Panc1 (cell line): ENCODE measurements at regions not wholly inside any gene's neighbourhood (a gene's known extent, or its start where the extent isn't known, plus 50 kb on each side); places are given as distances from the start of the nearest gene placed in this dataset.

ENCODE experiments used
- ATAC-seq: fragments of 200-7000 bp; cut with Tn5 transposase; 2 replicates; pipeline ENCODE4 v1.9.1; 2020; ENCODE audit warnings: mild to moderate bottlenecking, moderate library complexity
- BruUV-seq: library from RNA; stranded (reverse); fragments of 400-500 nt; replicated peaks from 2 replicates; lab custom pipeline; 2021; lab: Mats Ljungman, UMichigan
- CTCF ChIA-PET: fragments of 300-600 bp; sonication (Branson Sonifier 250); formaldehyde crosslinking; loops from one replicate; lab custom pipeline; 2022; ENCODE audit warnings: antibody characterized with exemption; lab: Charles Lee
- POLR2A ChIA-PET: fragments of 300-600 bp; sonication (Branson Sonifier 250); formaldehyde crosslinking; loops from one replicate; lab custom pipeline; 2022; ENCODE audit warnings: antibody characterized with exemption; lab: Charles Lee
- DNase-seq: peaks from one replicate; pipeline ENCODE4 v3.0.0-alpha.2; 2010; ENCODE audit warnings: low read depth, low spot score
- H3K27ac ChIP-seq: 2 replicates; pipeline ENCODE4 v1.5.1; 2011; ENCODE audit warnings: mild to moderate bottlenecking, low read length, inconsistent platforms
- H3K27me3 ChIP-seq: fragments of 200-500 bp; sonication (Bioruptor generic); 2 replicates; pipeline ENCODE4 v1.6.0; 2014; ENCODE audit warnings: low read length, inconsistent platforms; ENCODE audit not compliant: control insufficient read depth, insufficient read depth
- H3K36me3 ChIP-seq: fragments of 200-500 bp; sonication (Bioruptor generic); 2 replicates; pipeline ENCODE4 v1.5.1; 2014; ENCODE audit warnings: inconsistent platforms, mild to moderate bottlenecking, low read length, moderate library complexity; ENCODE audit not compliant: control insufficient read depth, insufficient read depth
- H3K4me1 ChIP-seq: 2 replicates; pipeline ENCODE4 v1.5.1; 2011; ENCODE audit warnings: inconsistent platforms, mild to moderate bottlenecking, low read length, moderate library complexity; ENCODE audit not compliant: control insufficient read depth, insufficient read depth
- H3K4me3 ChIP-seq, 2 experiments: 2 replicates each; pipeline ENCODE4 v1.5.1; 2011 to 2012; ENCODE audit warnings: low read depth in 2 of 2, low read length in 2 of 2, mild to moderate bottlenecking in 2 of 2, inconsistent platforms in 1 of 2, moderate library complexity in 1 of 2
- H3K9me3 ChIP-seq: fragments of 200-500 bp; sonication (Bioruptor generic); 2 replicates; pipeline ENCODE4 v1.5.1; 2014; ENCODE audit warnings: low read depth, mild to moderate bottlenecking, inconsistent platforms, low read length, moderate library complexity; ENCODE audit not compliant: control insufficient read depth, insufficient read depth
- POLR2AphosphoS5 ChIP-seq: IDR thresholded peaks from 2 replicates; pipeline ENCODE4 v1.6.1; 2012; ENCODE audit warnings: mild to moderate bottlenecking, low read depth, low read length, moderate library complexity
- SIN3A ChIP-seq: IDR thresholded peaks from 2 replicates; pipeline ENCODE4 v1.6.1; 2012; ENCODE audit warnings: low read depth, mild to moderate bottlenecking, low read length, moderate library complexity, borderline replicate concordance; ENCODE audit not compliant: insufficient read depth
- TCF7L2 ChIP-seq: IDR thresholded peaks from 2 replicates; pipeline ENCODE4 v1.6.1; 2011; ENCODE audit warnings: mild to moderate bottlenecking, low read depth, low read length, inconsistent platforms
- in situ Hi-C: cut with HindIII; loops from 2 replicates; pipeline ENCODE4 v1.10.0; 2016; ENCODE audit warnings: low sequenced_read_pairs, low pct_unique_long_range_greater_than_20kb
- intact Hi-C: fragments of 100-400 bp; cut with micrococcal nuclease; formaldehyde crosslinking; loops from one replicate; pipeline ENCODE4 v1.10.0; 2022; ENCODE audit not compliant: unreplicated experiment
- TF ChIP-seq, protein P1 (sequence below): fragments of 450-650 bp; IDR thresholded peaks from 2 replicates; pipeline ENCODE4 v1.5.1; 2017; ENCODE audit warnings: mild to moderate bottlenecking
- TF ChIP-seq, protein P2 (sequence below), 2 experiments: IDR thresholded peaks; 2 replicates each; pipeline ENCODE4 v1.6.1; 2011 to 2012; ENCODE audit warnings: low read depth in 2 of 2, control low read depth in 1 of 2, low read length in 1 of 2, mild to moderate bottlenecking in 1 of 2, moderate library complexity in 1 of 2; ENCODE audit not compliant: insufficient read depth in 1 of 2

DNA sequence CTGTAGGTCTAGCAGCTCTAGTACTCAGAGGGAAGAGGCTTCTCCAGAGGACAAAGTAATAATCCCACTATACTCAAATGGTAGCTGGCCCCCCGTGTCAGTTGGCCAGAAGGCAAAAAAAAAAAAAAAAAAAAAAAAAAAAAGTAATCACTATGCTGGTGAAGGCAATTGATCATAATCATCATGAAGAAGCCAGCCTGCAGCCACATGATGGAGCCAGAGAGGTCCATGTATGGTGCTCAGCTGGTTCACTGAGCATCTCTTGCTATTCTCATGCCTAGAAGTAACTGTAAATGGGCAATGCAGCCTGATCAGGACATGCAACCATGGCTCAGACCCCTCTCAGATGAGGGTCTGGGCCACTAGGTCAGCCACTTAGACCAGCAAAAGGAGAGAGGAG, 378.8 kb downstream of the MED13L start:
- DNase-seq (no peak), ATAC-seq (no peak)
- H3K4me1 ChIP-seq = no peaks in the 10 kb centered on the region
- in situ Hi-C loops (no loop called here), intact Hi-C loops (no loop called here)
- H3K27ac ChIP-seq = no peak overlapping the region
- CTCF ChIA-PET = no interaction called here
- peaks cover 20% of the 10 kb centered on the region for H3K27me3 ChIP-seq
- TF ChIP-seq, protein P1, sequence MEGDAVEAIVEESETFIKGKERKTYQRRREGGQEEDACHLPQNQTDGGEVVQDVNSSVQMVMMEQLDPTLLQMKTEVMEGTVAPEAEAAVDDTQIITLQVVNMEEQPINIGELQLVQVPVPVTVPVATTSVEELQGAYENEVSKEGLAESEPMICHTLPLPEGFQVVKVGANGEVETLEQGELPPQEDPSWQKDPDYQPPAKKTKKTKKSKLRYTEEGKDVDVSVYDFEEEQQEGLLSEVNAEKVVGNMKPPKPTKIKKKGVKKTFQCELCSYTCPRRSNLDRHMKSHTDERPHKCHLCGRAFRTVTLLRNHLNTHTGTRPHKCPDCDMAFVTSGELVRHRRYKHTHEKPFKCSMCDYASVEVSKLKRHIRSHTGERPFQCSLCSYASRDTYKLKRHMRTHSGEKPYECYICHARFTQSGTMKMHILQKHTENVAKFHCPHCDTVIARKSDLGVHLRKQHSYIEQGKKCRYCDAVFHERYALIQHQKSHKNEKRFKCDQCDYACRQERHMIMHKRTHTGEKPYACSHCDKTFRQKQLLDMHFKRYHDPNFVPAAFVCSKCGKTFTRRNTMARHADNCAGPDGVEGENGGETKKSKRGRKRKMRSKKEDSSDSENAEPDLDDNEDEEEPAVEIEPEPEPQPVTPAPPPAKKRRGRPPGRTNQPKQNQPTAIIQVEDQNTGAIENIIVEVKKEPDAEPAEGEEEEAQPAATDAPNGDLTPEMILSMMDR = peak; percentile 40
- TF ChIP-seq POLR2AphosphoS5 = no peak
- no TSS peak for BruUV-seq
- no peaks in the 10 kb centered on the region for H3K9me3 ChIP-seq
- H3K36me3 ChIP-seq = no peaks in the 10 kb centered on the region
- POLR2A ChIA-PET = no interaction called here
- H3K4me3 ChIP-seq = no peak overlapping the region

DNA sequence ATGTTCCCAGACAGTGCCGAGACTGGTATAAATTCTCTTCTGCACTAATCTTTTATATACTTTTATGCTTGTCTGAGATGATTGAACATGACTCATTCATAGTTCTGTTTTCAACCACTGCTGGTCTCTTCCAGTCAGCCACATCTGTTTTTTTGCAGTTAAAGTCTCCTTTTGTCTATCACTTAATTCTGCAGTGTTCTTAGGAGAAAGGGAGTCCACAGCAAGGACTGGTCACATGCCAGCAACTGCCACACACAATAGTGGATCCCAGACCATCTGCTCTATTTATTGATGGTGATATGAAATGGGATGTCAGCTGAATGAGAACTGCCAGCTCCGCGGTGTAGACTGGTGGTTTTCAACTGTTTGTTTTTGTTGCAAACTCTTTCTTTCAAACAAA, 379.8 kb downstream of the MED13L start:
- peaks cover 23% of the 10 kb centered on the region for H3K27me3 ChIP-seq
- no TSS peak for BruUV-seq

More for the DNA sequence above, 379.8 kb downstream of the MED13L start:
- H3K36me3 ChIP-seq = no peaks in the 10 kb centered on the region
- no peak overlapping the region for H3K27ac ChIP-seq
- H3K4me3 ChIP-seq = no peak overlapping the region
- intact Hi-C loops = no loop called here
- no peaks in the 10 kb centered on the region for H3K4me1 ChIP-seq
- ChIA-PET POLR2A (no interaction called here), CTCF (no interaction called here)
- no peak for DNase-seq
- no peaks in the 10 kb centered on the region for H3K9me3 ChIP-seq
- no peak for TF ChIP-seq SIN3A
- TF ChIP-seq, protein P2, sequence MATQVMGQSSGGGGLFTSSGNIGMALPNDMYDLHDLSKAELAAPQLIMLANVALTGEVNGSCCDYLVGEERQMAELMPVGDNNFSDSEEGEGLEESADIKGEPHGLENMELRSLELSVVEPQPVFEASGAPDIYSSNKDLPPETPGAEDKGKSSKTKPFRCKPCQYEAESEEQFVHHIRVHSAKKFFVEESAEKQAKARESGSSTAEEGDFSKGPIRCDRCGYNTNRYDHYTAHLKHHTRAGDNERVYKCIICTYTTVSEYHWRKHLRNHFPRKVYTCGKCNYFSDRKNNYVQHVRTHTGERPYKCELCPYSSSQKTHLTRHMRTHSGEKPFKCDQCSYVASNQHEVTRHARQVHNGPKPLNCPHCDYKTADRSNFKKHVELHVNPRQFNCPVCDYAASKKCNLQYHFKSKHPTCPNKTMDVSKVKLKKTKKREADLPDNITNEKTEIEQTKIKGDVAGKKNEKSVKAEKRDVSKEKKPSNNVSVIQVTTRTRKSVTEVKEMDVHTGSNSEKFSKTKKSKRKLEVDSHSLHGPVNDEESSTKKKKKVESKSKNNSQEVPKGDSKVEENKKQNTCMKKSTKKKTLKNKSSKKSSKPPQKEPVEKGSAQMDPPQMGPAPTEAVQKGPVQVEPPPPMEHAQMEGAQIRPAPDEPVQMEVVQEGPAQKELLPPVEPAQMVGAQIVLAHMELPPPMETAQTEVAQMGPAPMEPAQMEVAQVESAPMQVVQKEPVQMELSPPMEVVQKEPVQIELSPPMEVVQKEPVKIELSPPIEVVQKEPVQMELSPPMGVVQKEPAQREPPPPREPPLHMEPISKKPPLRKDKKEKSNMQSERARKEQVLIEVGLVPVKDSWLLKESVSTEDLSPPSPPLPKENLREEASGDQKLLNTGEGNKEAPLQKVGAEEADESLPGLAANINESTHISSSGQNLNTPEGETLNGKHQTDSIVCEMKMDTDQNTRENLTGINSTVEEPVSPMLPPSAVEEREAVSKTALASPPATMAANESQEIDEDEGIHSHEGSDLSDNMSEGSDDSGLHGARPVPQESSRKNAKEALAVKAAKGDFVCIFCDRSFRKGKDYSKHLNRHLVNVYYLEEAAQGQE (IDR thresholded peaks at IDR 0.05; ENCODE audit: insufficient read depth in 1 of 2, low read depth in 2 of 2, low read length in 1 of 2) = no peak
- no peak for TF ChIP-seq TCF7L2
- TF ChIP-seq POLR2AphosphoS5 = no peak
- TF ChIP-seq, protein P1 = no peak
- in situ Hi-C loops = no loop called here
- ATAC-seq = no peak
